H1 (cell line): ENCODE measurements at regions not wholly inside any gene's neighbourhood (a gene's known extent, or its start where the extent isn't known, plus 50 kb on each side); places are given as distances from the start of the nearest gene placed in this dataset.

Source experiments
- ATF2 ChIP-seq: IDR thresholded peaks from 2 replicates; pipeline ENCODE4 v1.6.1; 2012; ENCODE audit warnings: low read length, inconsistent platforms
- CBX5 ChIP-seq: fragments of 300-800, 300-1000 bp; sonication (generic); IDR thresholded peaks from 2 replicates; pipeline ENCODE4 v1.7.1; 2016; ENCODE audit warnings: antibody characterized with exemption, low read length, low read depth
- TCF12 ChIP-seq: IDR thresholded peaks from 2 replicates; pipeline ENCODE4 v1.6.1; 2011; ENCODE audit warnings: low read depth, mild to moderate bottlenecking, low read length
- TEAD4 ChIP-seq: IDR thresholded peaks from 2 replicates; pipeline ENCODE4 v1.6.1; 2012; ENCODE audit warnings: low read depth, low read length, inconsistent platforms, mixed read lengths
- YY1 ChIP-seq: IDR thresholded peaks from 2 replicates; pipeline ENCODE4 v1.6.1; 2011; ENCODE audit warnings: low read depth, mild to moderate bottlenecking, low read length

- TF ChIP-seq ATF2 (no peak), CBX5 (no peak), TCF12 (no peak), TEAD4 (no peak), YY1 (no peak)
Observed at GRCh38 chr14:43056106-43056505, 1449.4 kb downstream of the LRFN5 start (continued).
